SK-N-SH (cell line): ENCODE measurements at regions not wholly inside any gene's neighbourhood (a gene's known extent, or its start where the extent isn't known, plus 50 kb on each side); places are given as distances from the start of the nearest gene placed in this dataset.

ENCODE experiments used
- CTCF ChIA-PET: fragments of 300-600, 350-600 bp; formaldehyde crosslinking; extraction: SDS; loops from one replicate; lab custom pipeline; 2021; lab: Yijun Ruan, JAX
- POLR2A ChIA-PET: fragments of 350-600 bp; sonication (Branson Sonifier 250); formaldehyde crosslinking; extraction: SDS; loops from one replicate; lab custom pipeline; 2020; ENCODE audit warnings: antibody characterized with exemption, inconsistent platforms; lab: Yijun Ruan, JAX
- DNase-seq: peaks from one replicate; pipeline ENCODE4 v3.0.0; 2012
- H2AFZ ChIP-seq: fragments of 200-600 bp; sonication (generic); 2 replicates; pipeline ENCODE4 v1.8.1; 2016; ENCODE audit warnings: antibody characterized with exemption, mild to moderate bottlenecking, low read depth
- H3F3A ChIP-seq: fragments of 200-600 bp; sonication (generic); replicated peaks from 2 replicates; pipeline ENCODE3; 2016; ENCODE audit warnings: antibody characterized with exemption, mild to moderate bottlenecking; ENCODE audit not compliant: insufficient read depth
- H3K27ac ChIP-seq, 2 experiments: fragments of 200-500 bp in 1 of 2; fragments of 200-600 bp in 1 of 2; sonication (Bioruptor generic) in 1 of 2; sonication (generic), shearing (Covaris generic) in 1 of 2; 2 replicates each; pipeline versions ENCODE4 v1.5.1 to v1.6.1; 2014 to 2016; ENCODE audit warnings: low read depth in 2 of 2, inconsistent platforms in 1 of 2, low read length in 1 of 2, mild to moderate bottlenecking in 1 of 2, mixed read lengths in 1 of 2
- H3K27me3 ChIP-seq: fragments of 200-600 bp; sonication (generic), shearing (Covaris generic); 2 replicates; pipeline ENCODE4 v1.6.1; 2016; ENCODE audit warnings: mixed run types; ENCODE audit not compliant: insufficient read depth
- H3K36me3 ChIP-seq, 2 experiments: fragments of 200-500 bp in 1 of 2; fragments of 200-600 bp in 1 of 2; sonication (Bioruptor generic) in 1 of 2; sonication (generic) in 1 of 2; replicated peaks in 1 of 2; 2 replicates each; pipeline versions ENCODE3 to v1.5.1; 2014 to 2016; ENCODE audit warnings: low read length in 1 of 2, mild to moderate bottlenecking in 1 of 2; ENCODE audit not compliant: insufficient read depth in 2 of 2, control insufficient read depth in 1 of 2
- H3K4me1 ChIP-seq, 2 experiments: fragments of 200-500 bp in 1 of 2; fragments of 200-600 bp in 1 of 2; sonication (Bioruptor generic) in 1 of 2; sonication (generic), shearing (Covaris generic) in 1 of 2; 2 replicates each; pipeline versions ENCODE4 v1.5.1 to v1.6.1; 2014 to 2016; ENCODE audit warnings: low read depth in 1 of 2, low read length in 1 of 2, mixed run types in 1 of 2; ENCODE audit not compliant: insufficient read depth in 2 of 2, control insufficient read depth in 1 of 2
- H3K4me2 ChIP-seq: fragments of 200-600 bp; sonication (generic), shearing (Covaris generic); 2 replicates; pipeline ENCODE4 v1.6.1; 2017; ENCODE audit warnings: mixed run types
- H3K4me3 ChIP-seq, 2 experiments: fragments of 200-500 bp in 1 of 2; fragments of 200-600 bp in 1 of 2; sonication (Bioruptor generic) in 1 of 2; sonication (generic), shearing (Covaris generic) in 1 of 2; 2 replicates each; pipeline versions ENCODE4 v1.5.1 to v1.8.1; 2014 to 2016; ENCODE audit warnings: low read depth in 2 of 2, inconsistent platforms in 1 of 2, low read length in 1 of 2, mild to moderate bottlenecking in 1 of 2, mixed read lengths in 1 of 2, moderate library complexity in 1 of 2
- H3K79me2 ChIP-seq: fragments of 200-600 bp; sonication (generic); 2 replicates; pipeline ENCODE4 v1.8.1; 2017; ENCODE audit warnings: mild to moderate bottlenecking; ENCODE audit not compliant: insufficient read depth
- H3K9ac ChIP-seq: fragments of 200-600 bp; sonication (generic); 2 replicates; pipeline ENCODE4 v1.6.1; 2017; ENCODE audit warnings: mixed run types
- H3K9me2 ChIP-seq: fragments of 200-600 bp; sonication (generic); 2 replicates; pipeline ENCODE4 v1.6.1; 2017; ENCODE audit warnings: mixed run types
- H3K9me3 ChIP-seq: fragments of 200-600 bp; sonication (generic); 2 replicates; pipeline ENCODE4 v1.6.1; 2017; ENCODE audit warnings: mixed run types, mild to moderate bottlenecking, moderate library complexity
- H4K20me1 ChIP-seq: fragments of 200-600 bp; sonication (generic); 2 replicates; pipeline ENCODE4 v1.6.1; 2017; ENCODE audit warnings: mild to moderate bottlenecking, mixed run types; ENCODE audit not compliant: insufficient read depth
- EZH2phosphoT487 ChIP-seq: fragments of 200-600 bp; sonication (generic); IDR thresholded peaks from 2 replicates; pipeline ENCODE4 v1.6.1; 2017; ENCODE audit warnings: low read depth, mixed run types, mild to moderate bottlenecking, antibody characterized with exemption, moderate library complexity, borderline replicate concordance
- JUND ChIP-seq: IDR thresholded peaks from 2 replicates; pipeline ENCODE4 v1.4.0; 2012
- MEF2A ChIP-seq: IDR thresholded peaks from 2 replicates; pipeline ENCODE4 v1.4.0; 2012; ENCODE audit warnings: low read depth, borderline replicate concordance
- NRF1 ChIP-seq: IDR thresholded peaks from 2 replicates; pipeline ENCODE4 v1.6.1; 2012; ENCODE audit warnings: low read depth, mild to moderate bottlenecking, low read length
- RCOR1 ChIP-seq: fragments of 150-350 bp; IDR thresholded peaks from 2 replicates; pipeline ENCODE4 v1.6.1; 2017; ENCODE audit warnings: antibody characterized with exemption, low read length
- WGBS: methylation state at CpG from one replicate; pipeline ENCODE4 v1.1.6; 2017; ENCODE audit warnings: low lambda C conversion rate; 5-methylcytosine and 5-hydroxymethylcytosine counted together
- TF ChIP-seq, protein P1 (sequence below): IDR thresholded peaks from 2 replicates; pipeline ENCODE4 v1.4.0; 2012; ENCODE audit warnings: low read depth
- TF ChIP-seq, protein P2 (sequence below): IDR thresholded peaks from 2 replicates; pipeline ENCODE4 v1.4.0; 2012; ENCODE audit warnings: low read depth, borderline replicate concordance

DNA sequence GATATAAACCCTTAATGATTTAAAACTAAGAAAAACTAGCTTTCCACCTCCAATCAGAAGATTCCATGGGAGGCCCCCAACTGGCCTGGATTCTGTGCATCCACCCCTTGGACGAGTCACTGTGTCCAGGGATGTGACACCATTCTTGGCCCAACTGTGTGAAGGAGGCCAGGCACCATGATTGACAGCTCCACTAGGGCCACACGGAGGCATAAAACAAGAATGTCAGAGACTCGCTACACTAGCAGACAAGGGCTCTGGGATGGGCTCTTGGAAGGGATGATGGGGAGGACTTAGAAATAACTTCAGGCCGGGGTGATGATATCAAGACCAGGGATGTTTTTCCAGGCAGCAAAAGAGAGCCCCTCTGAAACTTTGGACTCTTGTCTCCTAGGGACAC is 117.8 kb upstream of the GNAO1 start:
- H3K36me3 ChIP-seq: no peaks in the 10 kb centered on the region
- H2AFZ ChIP-seq: no peak overlapping the region
- no peaks in the 10 kb centered on the region for H3K9me2 ChIP-seq
- no peaks in the 10 kb centered on the region for H3F3A ChIP-seq
- 17% methylated on average over 4 of the region's 4 CpGs for WGBS
- H3K4me1 ChIP-seq: no peaks in the 10 kb centered on the region
- DNase-seq: no peak
- no peak overlapping the region for H3K4me3 ChIP-seq
- no peak overlapping the region for H3K27ac ChIP-seq
- no peaks in the 10 kb centered on the region for H3K79me2 ChIP-seq
- H3K9ac ChIP-seq: no peak overlapping the region
- no peaks in the 10 kb centered on the region for H3K27me3 ChIP-seq
- no peak for TF ChIP-seq NRF1
- no peak overlapping the region for H3K4me2 ChIP-seq
- no peaks in the 10 kb centered on the region for H3K9me3 ChIP-seq
- H4K20me1 ChIP-seq: no peaks in the 10 kb centered on the region
- POLR2A ChIA-PET: no interaction called here
- CTCF ChIA-PET: interaction anchor here (1.3 kb wide), 1 partner anchor 8 kb away, joined by 3 read pairs; no protein-coding TSS in a partner anchor

DNA sequence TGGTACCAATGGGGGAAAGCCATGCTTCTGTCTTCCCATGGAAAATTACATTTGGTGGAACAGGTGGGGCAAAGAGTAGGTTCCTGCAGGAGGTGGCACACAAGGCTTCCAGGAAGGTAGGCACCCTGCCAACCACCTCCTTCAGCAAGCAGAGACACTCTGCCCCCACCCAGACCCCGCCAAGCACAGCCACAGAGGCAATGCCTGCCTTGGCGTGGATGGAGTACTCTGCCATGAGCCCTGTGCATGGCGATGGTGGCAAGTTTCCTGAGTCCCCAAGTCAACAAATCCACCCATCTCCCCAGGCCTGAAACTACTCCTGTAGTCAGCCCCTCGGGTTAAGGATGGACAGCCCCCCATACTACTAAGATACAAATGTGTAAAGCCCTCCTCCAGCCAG is 119.2 kb upstream of the GNAO1 start:
- no peak for TF ChIP-seq RCOR1
- TF ChIP-seq, protein P1, sequence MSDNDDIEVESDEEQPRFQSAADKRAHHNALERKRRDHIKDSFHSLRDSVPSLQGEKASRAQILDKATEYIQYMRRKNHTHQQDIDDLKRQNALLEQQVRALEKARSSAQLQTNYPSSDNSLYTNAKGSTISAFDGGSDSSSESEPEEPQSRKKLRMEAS: no peak
- no peak for TF ChIP-seq MEF2A
- TF ChIP-seq EZH2phosphoT487: no peak
- TF ChIP-seq JUND: no peak
- TF ChIP-seq, all 33 proteins: peak for 0
- H2AFZ ChIP-seq: no peak overlapping the region
- H3K4me3 ChIP-seq: no peak overlapping the region
- H3K9ac ChIP-seq: no peak overlapping the region
- WGBS: 3% methylated on average over 4 of the region's 4 CpGs
- no peaks in the 10 kb centered on the region for H3K9me3 ChIP-seq
- no peaks in the 10 kb centered on the region for H3K27me3 ChIP-seq
- H3K79me2 ChIP-seq: no peaks in the 10 kb centered on the region
- no peak overlapping the region for H3K4me2 ChIP-seq
- ChIA-PET CTCF (interaction anchor here (0.7 kb wide), 1 partner anchor 143 kb away, joined by 3 read pairs; no protein-coding TSS in a partner anchor), POLR2A (no interaction called here)
- no peak for DNase-seq
- H3K27ac ChIP-seq: no peak overlapping the region
- H4K20me1 ChIP-seq: no peaks in the 10 kb centered on the region
- no peaks in the 10 kb centered on the region for H3F3A ChIP-seq
- H3K4me1 ChIP-seq: no peaks in the 10 kb centered on the region
- no peaks in the 10 kb centered on the region for H3K9me2 ChIP-seq
- H3K36me3 ChIP-seq: no peaks in the 10 kb centered on the region

DNA sequence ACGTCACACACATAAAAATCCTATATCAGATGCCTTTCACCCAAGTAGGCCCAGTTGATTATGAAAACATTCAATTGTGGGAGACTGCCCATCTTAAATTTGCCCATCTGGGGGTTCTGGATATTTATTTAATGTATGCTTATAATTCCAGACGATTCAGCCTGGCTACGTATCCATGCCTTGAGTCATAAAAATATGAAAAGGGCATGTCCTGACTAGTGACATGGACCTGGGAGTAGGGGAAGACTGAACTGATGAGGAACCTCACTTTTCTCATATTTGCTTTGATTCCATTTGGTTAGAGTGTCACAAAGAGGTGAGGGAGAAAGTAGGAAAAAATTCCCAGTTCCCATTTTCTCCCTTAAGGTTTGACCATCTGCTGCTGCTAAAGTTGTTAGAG is 122.5 kb upstream of the GNAO1 start:
- H3K79me2 ChIP-seq: no peaks in the 10 kb centered on the region
- ChIA-PET POLR2A (no interaction called here), CTCF (interaction anchor here (0.6 kb wide), 1 partner anchor 21 kb away, joined by 3 read pairs; no protein-coding TSS in a partner anchor)
- no peaks in the 10 kb centered on the region for H4K20me1 ChIP-seq
- H3K4me3 ChIP-seq: no peak overlapping the region
- DNase-seq: no peak
- H3K27ac ChIP-seq: no peak overlapping the region
- H3K4me1 ChIP-seq: no peaks in the 10 kb centered on the region
- no peaks in the 10 kb centered on the region for H3K27me3 ChIP-seq
- no peaks in the 10 kb centered on the region for H3K9me3 ChIP-seq
- H2AFZ ChIP-seq: no peak overlapping the region
- H3K36me3 ChIP-seq: no peaks in the 10 kb centered on the region
- TF ChIP-seq, protein P2, sequence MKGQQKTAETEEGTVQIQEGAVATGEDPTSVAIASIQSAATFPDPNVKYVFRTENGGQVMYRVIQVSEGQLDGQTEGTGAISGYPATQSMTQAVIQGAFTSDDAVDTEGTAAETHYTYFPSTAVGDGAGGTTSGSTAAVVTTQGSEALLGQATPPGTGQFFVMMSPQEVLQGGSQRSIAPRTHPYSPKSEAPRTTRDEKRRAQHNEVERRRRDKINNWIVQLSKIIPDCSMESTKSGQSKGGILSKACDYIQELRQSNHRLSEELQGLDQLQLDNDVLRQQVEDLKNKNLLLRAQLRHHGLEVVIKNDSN: no peak
- no peaks in the 10 kb centered on the region for H3F3A ChIP-seq
- WGBS: 21% methylated on average over 3 of the region's 3 CpGs
- H3K4me2 ChIP-seq: no peak overlapping the region
- H3K9me2 ChIP-seq: no peaks in the 10 kb centered on the region
- no peak overlapping the region for H3K9ac ChIP-seq
